Trophoblast cell (in vitro differentiated cells and primary cell): ENCODE measurements at regions not wholly inside any gene's neighbourhood (a gene's known extent, or its start where the extent isn't known, plus 50 kb on each side); places are given as distances from the start of the nearest gene placed in this dataset.

Source experiments
- DNase-seq, 2 donors: peaks; one replicate each; pipeline ENCODE4 v3.0.0-alpha.2; 2016
- H2AFZ ChIP-seq: 2 replicates; pipeline ENCODE4 v1.6.1; 2013; ENCODE audit warnings: low read length, moderate library complexity, mild to moderate bottlenecking; ENCODE audit not compliant: insufficient read depth, poor library complexity
- H2AK5ac ChIP-seq: 2 replicates; pipeline ENCODE4 v1.6.1; 2013; ENCODE audit warnings: mild to moderate bottlenecking, low read length
- H2BK120ac ChIP-seq: 2 replicates; pipeline ENCODE4 v1.6.1; 2013; ENCODE audit warnings: low read length, mild to moderate bottlenecking, moderate library complexity; ENCODE audit not compliant: insufficient read depth, poor library complexity
- H2BK12ac ChIP-seq: 2 replicates; pipeline ENCODE4 v1.6.1; 2013; ENCODE audit warnings: mild to moderate bottlenecking, low read length, moderate library complexity
- H2BK5ac ChIP-seq: 2 replicates; pipeline ENCODE4 v1.6.1; 2013; ENCODE audit warnings: low read length, low read depth, moderate library complexity, mild to moderate bottlenecking; ENCODE audit not compliant: poor library complexity
- H3K14ac ChIP-seq: 2 replicates; pipeline ENCODE4 v1.6.1; 2013; ENCODE audit warnings: mild to moderate bottlenecking, low read length
- H3K18ac ChIP-seq: 2 replicates; pipeline ENCODE4 v1.6.1; 2013; ENCODE audit warnings: mild to moderate bottlenecking, low read length
- H3K23ac ChIP-seq: 2 replicates; pipeline ENCODE4 v1.6.1; 2013; ENCODE audit warnings: low read length
- H3K27ac ChIP-seq: 2 replicates; pipeline ENCODE4 v1.5.1; 2013; ENCODE audit warnings: low read depth, mild to moderate bottlenecking, inconsistent platforms, low read length, moderate library complexity
- H3K27me3 ChIP-seq: 2 replicates; pipeline ENCODE4 v1.6.1; 2013; ENCODE audit warnings: inconsistent platforms, mild to moderate bottlenecking, low read length, moderate library complexity; ENCODE audit not compliant: insufficient read depth
- H3K36me3 ChIP-seq, 2 experiments: 1 replicate in 1 of 2; 2 replicates in 1 of 2; pipeline ENCODE4 v1.6.1; 2013; ENCODE audit warnings: low read length in 2 of 2, mild to moderate bottlenecking in 2 of 2, moderate library complexity in 1 of 2; ENCODE audit not compliant: insufficient read depth in 2 of 2, control insufficient read depth in 1 of 2
- H3K4ac ChIP-seq: 2 replicates; pipeline ENCODE4 v1.6.1; 2013; ENCODE audit warnings: low read depth, mild to moderate bottlenecking, low read length, moderate library complexity
- H3K4me1 ChIP-seq, 2 experiments: 1 replicate in 1 of 2; 2 replicates in 1 of 2; pipeline ENCODE4 v1.6.1; 2013; ENCODE audit warnings: low read length in 2 of 2, mild to moderate bottlenecking in 2 of 2, moderate library complexity in 1 of 2; ENCODE audit not compliant: insufficient read depth in 2 of 2, control insufficient read depth in 1 of 2
- H3K4me2 ChIP-seq: 2 replicates; pipeline ENCODE4 v1.6.1; 2013; ENCODE audit warnings: inconsistent platforms, mild to moderate bottlenecking, low read length, moderate library complexity
- H3K4me3 ChIP-seq: 2 replicates; pipeline ENCODE4 v1.5.1; 2013; ENCODE audit warnings: mild to moderate bottlenecking, low read depth, low read length, inconsistent platforms
- H3K79me1 ChIP-seq: one replicate; pipeline ENCODE4 v1.6.1; 2013; ENCODE audit warnings: low read length
- H3K79me2 ChIP-seq: 2 replicates; pipeline ENCODE4 v1.6.1; 2013; ENCODE audit warnings: low read length, mild to moderate bottlenecking; ENCODE audit not compliant: control insufficient read depth, insufficient read depth, poor library complexity
- H3K9ac ChIP-seq: 2 replicates; pipeline ENCODE4 v1.6.1; 2013; ENCODE audit warnings: mild to moderate bottlenecking, low read length
- H3K9me3 ChIP-seq: 2 replicates; pipeline ENCODE4 v1.6.1; 2013; ENCODE audit warnings: low read depth, mild to moderate bottlenecking, control low read depth, inconsistent platforms, low read length; ENCODE audit not compliant: insufficient read depth
- H4K12ac ChIP-seq: 2 replicates; pipeline ENCODE4 v1.6.1; 2013; ENCODE audit warnings: low read depth, mild to moderate bottlenecking, low read length, moderate library complexity
- H4K8ac ChIP-seq: 2 replicates; pipeline ENCODE4 v1.6.1; 2013; ENCODE audit warnings: low read depth, mild to moderate bottlenecking, low read length, moderate library complexity
- H4K91ac ChIP-seq: one replicate; pipeline ENCODE4 v1.6.1; 2013; ENCODE audit warnings: low read depth, mild to moderate bottlenecking, low read length, moderate library complexity
- WGBS: extraction: QIAGEN DNeasy Blood & Tissue Kit; methylation state at CpG from one replicate; pipeline ENCODE4 v1.1.7; 2013; ENCODE audit warnings: missing lambda C conversion rate; ENCODE audit not compliant: insufficient read length, insufficient coverage; ENCODE audit errors: extremely low coverage; 5-methylcytosine and 5-hydroxymethylcytosine counted together

DNA sequence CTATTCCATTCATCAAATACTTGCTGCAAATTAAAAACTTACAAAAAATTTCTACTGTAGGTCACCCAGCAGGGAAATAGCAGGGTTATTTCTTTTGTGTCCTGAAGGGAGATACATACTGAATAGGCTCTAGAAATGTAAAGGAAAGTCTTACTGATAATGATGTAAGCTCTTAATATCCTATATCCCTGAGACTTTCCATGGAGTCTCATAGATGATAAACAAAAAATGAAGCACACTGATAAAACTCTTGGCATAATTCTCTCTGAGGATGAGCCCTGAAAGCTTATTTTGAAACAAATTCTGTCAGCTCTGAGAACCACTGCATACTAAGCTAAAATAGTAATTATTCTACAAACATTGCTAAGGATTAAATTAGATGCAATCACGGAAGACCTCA lies 819.6 kb upstream of the PTPRD start:
- Histone ChIP-seq H3K36me3 (no peaks in the 10 kb centered on the region), H3K4me2 (no peak overlapping the region), H3K4me1 (no peaks in the 10 kb centered on the region), H3K23ac (no peak overlapping the region), H3K79me2 (no peaks in the 10 kb centered on the region), H2BK120ac (no peak overlapping the region), H4K91ac (no peak overlapping the region), H3K9ac (no peak overlapping the region), H3K4ac (no peak overlapping the region), H3K9me3 (no peaks in the 10 kb centered on the region), H3K14ac (no peak overlapping the region), H2BK12ac (no peak overlapping the region), H4K8ac (no peak overlapping the region), H3K18ac (no peak overlapping the region), H3K4me3 (no peak overlapping the region), H3K79me1 (no peaks in the 10 kb centered on the region), H2AFZ (no peak overlapping the region), H2BK5ac (no peak overlapping the region), H2AK5ac (no peak overlapping the region), H3K27me3 (no peaks in the 10 kb centered on the region), H3K27ac (no peak overlapping the region), H4K12ac (no peak overlapping the region)
- WGBS = no CpG with 5 or more reads among the region's 1 CpG
- DNase-seq = no peak

GRCh38 chr9:11443631-11444030 lies 830.8 kb upstream of the PTPRD start:
- Histone ChIP-seq H3K4me3 (no peak overlapping the region), H3K4me2 (no peak overlapping the region), H2BK12ac (no peak overlapping the region), H3K4ac (no peak overlapping the region), H3K14ac (no peak overlapping the region), H4K91ac (no peak overlapping the region), H3K79me2 (no peaks in the 10 kb centered on the region), H4K12ac (no peak overlapping the region), H2AK5ac (no peak overlapping the region), H3K27me3 (no peaks in the 10 kb centered on the region), H3K18ac (no peak overlapping the region), H3K9ac (no peak overlapping the region), H2BK120ac (no peak overlapping the region), H2AFZ (no peak overlapping the region), H3K23ac (no peak overlapping the region), H3K79me1 (no peaks in the 10 kb centered on the region), H3K4me1 (no peaks in the 10 kb centered on the region), H3K27ac (no peak overlapping the region), H3K9me3 (no peaks in the 10 kb centered on the region), H4K8ac (no peak overlapping the region), H3K36me3 (no peaks in the 10 kb centered on the region), H2BK5ac (no peak overlapping the region)
- DNase-seq = no peak

GRCh38 chr9:11457825-11458790 lies 845.3 kb upstream of the PTPRD start:
- H3K36me3 ChIP-seq = no peaks in the 10 kb centered on the region
- H3K9ac ChIP-seq = no peak overlapping the region
- H4K12ac ChIP-seq = no peak overlapping the region
- H3K4ac ChIP-seq = no peak overlapping the region
- no peak overlapping the region for H2AK5ac ChIP-seq
- DNase-seq = no peak
- no peak overlapping the region for H2BK12ac ChIP-seq
- H3K23ac ChIP-seq = no peak overlapping the region
- no peak overlapping the region for H3K18ac ChIP-seq
- no peak overlapping the region for H2BK120ac ChIP-seq
- H3K14ac ChIP-seq = no peak overlapping the region
- peaks cover 0 to 3% of the 10 kb centered on the region in 2 experiments for H3K4me1 ChIP-seq
- H2AFZ ChIP-seq = no peak overlapping the region
- H3K4me2 ChIP-seq = no peak overlapping the region
- H2BK5ac ChIP-seq = no peak overlapping the region
- no peak overlapping the region for H3K4me3 ChIP-seq
- no peaks in the 10 kb centered on the region for H3K27me3 ChIP-seq
- H3K9me3 ChIP-seq = no peaks in the 10 kb centered on the region
- H3K79me2 ChIP-seq = no peaks in the 10 kb centered on the region
- WGBS = no CpG with 5 or more reads among the region's 6 CpGs
- no peak overlapping the region for H4K8ac ChIP-seq
- H3K79me1 ChIP-seq = no peaks in the 10 kb centered on the region
- no peak overlapping the region for H4K91ac ChIP-seq
- no peak overlapping the region for H3K27ac ChIP-seq

DNA sequence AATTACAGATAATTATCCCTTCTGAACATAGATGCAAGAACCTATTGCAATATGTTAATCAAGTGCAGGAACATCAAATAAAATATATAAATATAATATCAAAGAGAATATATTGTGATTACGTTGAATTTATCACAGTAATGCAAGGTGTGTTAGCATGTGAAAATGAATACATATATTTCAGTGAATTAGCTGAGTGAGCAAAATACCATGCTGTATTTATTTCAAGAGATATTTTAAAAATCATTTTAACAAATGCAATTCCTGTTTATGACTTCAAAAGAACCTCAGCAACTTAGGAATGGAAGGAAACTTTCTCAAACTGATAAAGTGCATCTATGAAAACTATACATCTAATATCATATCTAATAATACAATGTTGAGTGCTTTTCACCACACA lies 856.9 kb upstream of the PTPRD start:
- H2BK5ac ChIP-seq = no peak overlapping the region
- no peak overlapping the region for H3K4ac ChIP-seq
- H3K4me2 ChIP-seq = no peak overlapping the region
- no peak overlapping the region for H3K4me3 ChIP-seq
- no peak overlapping the region for H3K23ac ChIP-seq
- H2AFZ ChIP-seq = no peak overlapping the region
- H3K79me2 ChIP-seq = no peaks in the 10 kb centered on the region
- H3K9me3 ChIP-seq = peaks cover 2% of the 10 kb centered on the region
- no peaks in the 10 kb centered on the region for H3K27me3 ChIP-seq
- no peak overlapping the region for H3K9ac ChIP-seq
- H3K18ac ChIP-seq = no peak overlapping the region
- WGBS = no CpG with 5 or more reads among the region's 1 CpG
- H2AK5ac ChIP-seq = no peak overlapping the region
- no peak for DNase-seq
- H2BK120ac ChIP-seq = no peak overlapping the region
- H4K12ac ChIP-seq = no peak overlapping the region
- no peak overlapping the region for H4K91ac ChIP-seq
- H3K79me1 ChIP-seq = no peaks in the 10 kb centered on the region
- H3K4me1 ChIP-seq = no peaks in the 10 kb centered on the region
- H4K8ac ChIP-seq = no peak overlapping the region
- no peak overlapping the region for H2BK12ac ChIP-seq
- H3K14ac ChIP-seq = no peak overlapping the region
- no peaks in the 10 kb centered on the region for H3K36me3 ChIP-seq
- H3K27ac ChIP-seq = no peak overlapping the region
